NCI-H128 (cell line): ENCODE measurements at regions not wholly inside any gene's neighbourhood (a gene's known extent, or its start where the extent isn't known, plus 50 kb on each side); places are given as distances from the start of the nearest gene placed in this dataset.
A peak's percentile ranks its signal among the peaks of the same experiment; 100 is the strongest.

ENCODE experiments used
- DNase-seq: peaks from one replicate; lab custom pipeline; 2025; ENCODE audit not compliant: unreplicated experiment; lab: John Stamatoyannopoulos, UW

DNA sequence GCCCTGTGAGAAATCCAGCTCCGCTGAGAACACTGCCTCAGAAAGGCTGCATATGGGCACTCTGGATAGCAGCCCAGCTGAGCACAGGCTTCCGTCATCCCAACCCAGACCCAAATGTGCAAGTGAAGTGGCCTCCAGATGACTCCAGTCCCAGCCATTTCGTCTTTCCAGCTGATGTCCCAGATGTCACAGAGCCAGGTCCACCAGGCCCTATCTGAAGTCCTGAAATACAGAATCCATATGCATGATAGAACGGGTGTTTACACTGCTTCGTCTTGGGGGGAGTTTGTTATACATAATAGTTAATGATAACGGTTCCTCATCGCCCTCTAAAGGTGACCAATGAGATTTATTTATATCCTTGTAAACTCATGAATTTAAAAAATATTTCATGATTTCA, 72.6 kb upstream of the TRIM2 start:
- no peak for DNase-seq

DNA sequence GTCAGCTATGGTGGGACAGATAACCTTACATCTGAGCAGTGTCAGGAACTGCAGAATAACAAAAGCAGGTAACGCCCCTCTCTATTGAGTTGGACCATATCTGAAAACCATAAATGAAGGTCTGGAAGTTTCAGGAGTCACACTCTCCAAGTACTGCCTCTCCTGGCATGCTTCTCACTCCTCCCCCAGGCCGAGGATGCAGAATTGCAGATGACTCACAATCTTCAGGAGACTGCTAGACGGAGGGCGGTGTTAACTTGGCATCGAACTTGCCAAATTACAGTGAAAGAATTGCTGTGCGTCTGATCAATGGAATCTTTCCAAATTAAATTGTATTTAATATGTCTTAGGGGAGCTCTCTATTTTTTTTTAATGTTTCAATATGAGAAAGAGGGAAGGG, 67.1 kb upstream of the TRIM2 start:
- no peak for DNase-seq

DNA sequence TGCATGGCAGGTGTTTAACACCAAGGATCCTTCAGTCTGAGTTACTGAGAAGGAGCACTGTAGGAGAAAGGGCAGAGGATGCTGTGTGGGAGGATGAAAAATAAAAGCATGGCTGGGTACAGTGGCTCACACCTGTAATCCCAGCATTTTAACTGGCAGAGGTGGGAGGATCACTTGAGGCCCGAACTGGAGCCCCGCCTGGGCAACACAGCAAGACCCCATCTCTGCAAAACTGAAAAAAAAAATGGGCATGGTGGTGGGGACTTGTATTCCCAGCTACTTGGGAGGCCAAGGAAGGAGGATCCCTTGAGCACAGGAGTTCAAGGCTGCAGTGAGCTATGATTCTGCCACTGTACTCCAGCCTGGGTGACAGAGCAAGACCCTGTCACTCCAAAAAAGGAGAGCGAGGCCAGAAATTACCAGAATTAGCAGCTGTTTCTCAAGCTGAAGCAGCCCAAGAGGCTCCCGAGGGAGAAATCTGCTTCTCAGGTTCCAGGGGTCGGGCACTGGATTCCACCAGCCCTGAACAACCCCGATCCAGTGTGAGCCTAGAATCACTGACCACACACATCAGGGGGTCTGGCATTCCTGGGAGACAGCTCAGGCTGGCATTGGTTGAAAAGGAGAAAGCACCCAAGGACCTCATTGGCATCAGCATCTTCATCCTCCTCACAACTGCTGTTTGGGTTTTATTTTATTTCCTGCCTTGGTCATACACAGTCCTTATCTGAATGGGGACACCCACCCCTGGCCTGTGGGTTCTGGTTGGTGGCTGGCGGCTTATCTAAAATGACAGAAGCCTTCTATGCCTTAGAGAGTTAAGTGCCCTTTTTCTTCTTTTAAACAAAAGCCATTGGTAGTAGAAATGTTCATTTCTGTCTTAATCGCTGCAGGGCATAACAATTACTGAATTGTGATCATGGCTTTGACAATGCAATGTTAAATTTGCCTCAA, 66.3 kb upstream of the TRIM2 start:
- no peak for DNase-seq

DNA sequence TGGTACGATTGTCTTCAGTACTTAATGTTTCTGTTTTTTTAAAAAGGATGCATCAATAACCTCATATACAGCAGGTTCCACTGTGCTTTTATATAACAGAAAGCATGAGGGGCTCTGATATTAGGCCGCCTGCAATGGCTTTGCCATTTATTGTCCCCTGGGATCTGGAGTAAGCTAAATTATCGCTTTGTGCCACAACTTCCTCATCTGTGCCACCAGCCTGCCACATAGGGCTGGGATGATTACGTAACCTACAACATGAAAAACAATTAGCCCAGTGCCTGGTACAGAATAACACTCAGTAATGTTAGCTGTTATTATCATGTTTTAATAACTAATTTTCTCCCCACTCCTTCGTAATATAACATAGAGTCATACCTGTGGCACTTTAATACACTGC, 65.5 kb upstream of the TRIM2 start:
- DNase-seq = no peak

DNA sequence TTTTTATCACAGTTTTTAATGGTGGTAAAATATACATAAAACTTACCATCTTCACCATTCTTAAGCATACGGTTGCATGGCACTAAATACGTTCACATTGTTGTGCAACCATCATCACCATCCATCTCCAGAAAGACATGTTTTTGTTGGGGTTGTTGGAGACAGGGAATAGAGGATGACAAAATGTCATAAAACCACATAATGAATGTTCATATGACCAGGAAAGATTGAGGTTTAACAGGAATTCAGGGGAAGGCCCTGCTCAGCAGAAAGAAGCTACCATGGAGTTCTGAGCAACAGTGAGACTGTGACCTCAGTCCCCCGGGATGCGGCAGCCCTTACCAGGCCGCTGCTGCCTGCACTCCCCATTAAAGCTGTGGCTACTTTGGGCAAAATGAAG, 63.9 kb upstream of the TRIM2 start:
- no peak for DNase-seq

DNA sequence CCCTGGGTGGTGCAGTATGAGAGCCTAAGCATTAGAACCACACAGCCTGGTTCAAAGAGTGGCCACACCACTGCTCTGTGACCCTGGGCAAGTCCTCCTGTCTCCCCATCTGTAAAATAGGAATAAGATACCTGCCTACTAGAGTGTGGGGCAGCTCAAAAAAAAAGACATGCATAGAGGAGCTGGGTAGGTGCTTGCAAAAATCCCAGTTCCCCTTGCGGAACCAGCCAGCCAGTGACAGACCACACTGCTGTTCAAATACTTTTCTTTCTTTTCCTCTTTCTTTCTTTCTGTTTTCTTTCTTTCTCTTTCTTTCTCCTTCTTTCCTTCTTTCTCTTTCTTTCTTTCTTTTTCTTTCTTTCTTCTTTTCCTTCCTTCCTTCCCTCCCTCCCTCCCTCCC, 63.0 kb upstream of the TRIM2 start:
- DNase-seq = no peak

DNA sequence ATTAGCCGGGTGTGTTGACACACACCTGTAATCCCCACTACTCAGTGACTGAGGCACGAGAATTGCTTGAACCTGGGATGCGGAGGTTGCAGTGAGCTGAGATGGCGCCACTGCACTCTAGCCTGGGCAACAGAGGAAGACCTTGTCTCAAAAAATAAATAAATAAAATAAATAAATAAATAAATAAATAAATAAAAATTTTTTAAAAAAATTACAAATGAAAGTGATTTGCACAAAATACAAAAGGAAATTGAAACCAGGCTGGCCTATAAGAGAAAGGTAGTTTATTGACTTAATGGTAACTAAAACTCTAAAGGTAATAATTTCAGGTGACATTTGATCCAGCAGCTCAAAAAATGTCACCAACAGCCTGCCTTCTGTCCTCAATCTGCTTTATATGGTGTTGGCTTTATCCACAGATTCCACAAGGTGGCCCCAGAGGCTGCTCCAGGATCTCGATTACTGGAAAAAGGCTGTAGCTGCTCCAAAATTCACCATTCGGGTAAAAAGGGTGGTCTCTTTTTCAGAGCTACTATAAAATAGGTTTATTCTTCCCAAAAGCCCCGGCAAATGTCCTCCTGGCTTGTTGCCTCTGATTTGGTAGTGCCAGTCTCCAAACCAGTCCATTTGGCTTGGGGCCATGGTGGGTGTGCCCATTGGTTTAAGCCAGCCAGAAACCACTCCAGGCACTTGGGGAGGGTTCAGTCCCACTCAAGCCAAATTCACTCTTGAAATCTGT, 61.4 kb upstream of the TRIM2 start:
- peak; percentile 55 for DNase-seq

DNA sequence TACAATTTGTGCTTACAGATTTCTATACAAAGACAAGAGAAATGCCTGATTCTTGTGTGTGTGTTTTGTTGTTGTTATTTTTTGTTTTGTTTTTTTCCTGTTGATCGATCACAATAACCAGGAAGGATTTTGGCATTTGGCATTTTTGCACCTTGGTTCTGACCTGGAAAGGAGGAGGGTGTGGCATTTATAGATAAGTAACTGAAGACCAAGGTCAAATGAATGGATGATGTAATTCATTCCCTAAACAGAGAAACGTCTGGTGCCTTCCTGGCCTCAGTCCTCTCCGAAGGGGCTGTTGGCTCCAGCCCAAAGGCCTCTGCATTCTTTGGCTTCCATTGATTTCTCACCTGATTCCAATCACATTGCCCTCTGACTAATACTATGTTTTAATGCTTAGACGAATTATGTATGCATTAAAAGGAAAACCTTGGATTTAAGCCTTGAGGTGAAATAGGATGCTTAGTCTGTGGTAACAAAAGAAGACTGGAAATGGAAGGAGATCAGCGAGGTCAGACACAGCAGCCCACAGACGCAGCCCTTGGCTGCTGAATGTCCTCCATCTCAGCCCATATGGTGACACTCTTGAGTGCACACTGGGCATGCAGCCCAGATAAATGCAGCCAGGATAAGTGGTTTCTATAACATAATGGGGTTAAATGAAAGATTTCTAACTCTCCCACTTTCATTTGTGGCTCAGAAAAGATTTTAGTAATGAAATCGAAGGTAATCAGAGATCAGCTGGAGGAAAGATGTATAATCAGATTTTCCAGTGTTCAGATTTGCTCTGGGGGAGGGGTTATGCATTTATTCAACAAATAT, 60.5 kb upstream of the TRIM2 start:
- peak; percentile 49 for DNase-seq

DNA sequence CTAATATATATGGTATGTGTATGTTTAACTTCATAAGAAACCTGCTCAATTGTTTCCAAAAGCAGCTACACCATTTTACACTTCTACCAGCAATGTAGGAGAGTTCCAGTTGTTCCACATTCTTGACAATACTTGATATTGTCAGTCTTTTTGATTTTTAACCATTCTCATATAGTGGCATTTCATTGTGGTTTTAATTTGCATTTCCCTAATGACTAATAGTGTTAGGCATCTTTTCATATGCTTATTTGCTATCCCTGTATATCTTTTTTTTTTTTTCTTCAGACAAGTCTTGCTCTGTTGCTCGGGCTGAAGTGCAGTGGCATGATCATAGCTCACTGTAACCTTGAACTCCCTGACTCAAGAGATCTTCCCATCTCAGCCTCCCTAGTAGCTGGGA, 58.2 kb upstream of the TRIM2 start:
- no peak for DNase-seq

DNA sequence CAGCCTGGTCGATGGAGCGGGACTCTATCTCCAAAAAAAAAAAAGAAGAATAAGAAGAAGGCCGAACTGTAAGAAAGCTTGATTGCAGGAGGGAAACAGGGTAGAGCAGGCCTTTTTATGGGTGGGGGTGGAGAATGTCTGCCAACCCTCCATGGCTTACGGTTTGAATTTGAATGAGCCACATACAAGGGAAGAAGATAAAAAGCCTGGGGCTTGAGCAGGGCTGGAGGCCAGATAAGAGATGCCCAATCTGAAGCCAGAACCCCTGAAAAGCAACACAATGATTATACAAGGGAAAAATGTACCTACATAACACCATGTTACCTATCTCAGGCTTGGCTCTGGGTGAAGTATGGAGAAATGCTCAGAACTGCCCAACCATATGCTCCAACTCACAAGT, 57.3 kb upstream of the TRIM2 start:
- no peak for DNase-seq

DNA sequence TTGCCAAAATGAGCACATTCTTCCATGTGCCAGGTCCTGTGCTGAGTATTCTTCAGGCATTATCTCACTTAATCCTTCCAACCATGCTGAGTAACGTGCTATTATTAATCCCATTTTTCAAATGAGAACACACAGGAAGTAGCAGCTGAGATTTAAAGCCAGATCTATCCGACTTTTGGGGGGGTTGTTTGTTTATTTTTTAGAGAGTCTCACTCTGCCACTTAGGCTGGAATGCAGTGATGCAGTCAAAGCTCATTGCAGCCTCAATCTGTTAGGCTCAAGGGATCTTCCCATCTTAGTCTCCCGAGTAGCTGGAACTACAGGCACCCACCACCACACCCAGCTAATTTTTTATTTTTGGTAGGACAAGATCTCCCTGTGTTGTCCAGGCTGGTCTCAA, 55.5 kb upstream of the TRIM2 start:
- no peak for DNase-seq

DNA sequence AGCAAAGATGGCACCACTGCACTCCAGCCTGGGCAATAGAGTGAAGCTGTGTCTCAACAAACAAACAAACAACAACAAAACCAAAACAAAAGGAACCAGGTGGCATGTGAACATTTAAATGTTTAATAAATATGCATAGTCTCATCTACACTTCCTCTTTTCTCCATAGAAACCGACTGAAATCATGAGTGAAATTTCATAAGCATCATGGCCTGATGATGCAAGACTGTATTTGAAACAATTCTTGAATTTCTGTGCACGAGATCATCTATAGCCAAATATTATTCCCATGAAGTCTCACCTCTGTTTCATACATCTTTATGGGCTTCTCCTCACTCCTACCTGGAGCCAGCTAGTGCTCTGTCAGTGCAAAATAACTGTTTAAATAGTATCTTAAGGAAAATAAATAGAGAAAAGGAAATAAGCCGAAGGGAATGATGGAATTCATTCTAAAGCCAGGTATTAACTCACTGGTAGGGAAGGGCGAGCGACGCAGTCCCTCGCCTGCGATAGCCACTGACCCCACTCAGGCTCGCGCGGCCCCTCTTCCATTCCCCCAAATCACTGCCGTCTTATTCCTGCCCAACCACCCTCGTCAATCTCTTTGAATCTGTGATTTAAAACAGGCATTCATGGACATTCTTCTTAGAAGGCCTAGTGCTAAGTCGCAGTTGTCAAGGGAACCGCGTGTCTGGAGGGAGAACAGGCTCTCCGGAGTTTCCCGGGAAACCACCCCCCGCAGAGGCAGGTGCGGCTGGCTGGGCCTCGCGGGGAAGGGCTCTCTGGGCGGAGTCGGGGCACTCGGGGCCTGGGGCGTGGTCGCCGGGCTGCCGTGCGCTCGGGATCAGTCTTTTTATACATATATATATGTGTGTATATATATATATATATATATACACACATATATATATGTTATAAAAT, 52.4 kb upstream of the TRIM2 start:
- DNase-seq = peak; percentile 80

DNA sequence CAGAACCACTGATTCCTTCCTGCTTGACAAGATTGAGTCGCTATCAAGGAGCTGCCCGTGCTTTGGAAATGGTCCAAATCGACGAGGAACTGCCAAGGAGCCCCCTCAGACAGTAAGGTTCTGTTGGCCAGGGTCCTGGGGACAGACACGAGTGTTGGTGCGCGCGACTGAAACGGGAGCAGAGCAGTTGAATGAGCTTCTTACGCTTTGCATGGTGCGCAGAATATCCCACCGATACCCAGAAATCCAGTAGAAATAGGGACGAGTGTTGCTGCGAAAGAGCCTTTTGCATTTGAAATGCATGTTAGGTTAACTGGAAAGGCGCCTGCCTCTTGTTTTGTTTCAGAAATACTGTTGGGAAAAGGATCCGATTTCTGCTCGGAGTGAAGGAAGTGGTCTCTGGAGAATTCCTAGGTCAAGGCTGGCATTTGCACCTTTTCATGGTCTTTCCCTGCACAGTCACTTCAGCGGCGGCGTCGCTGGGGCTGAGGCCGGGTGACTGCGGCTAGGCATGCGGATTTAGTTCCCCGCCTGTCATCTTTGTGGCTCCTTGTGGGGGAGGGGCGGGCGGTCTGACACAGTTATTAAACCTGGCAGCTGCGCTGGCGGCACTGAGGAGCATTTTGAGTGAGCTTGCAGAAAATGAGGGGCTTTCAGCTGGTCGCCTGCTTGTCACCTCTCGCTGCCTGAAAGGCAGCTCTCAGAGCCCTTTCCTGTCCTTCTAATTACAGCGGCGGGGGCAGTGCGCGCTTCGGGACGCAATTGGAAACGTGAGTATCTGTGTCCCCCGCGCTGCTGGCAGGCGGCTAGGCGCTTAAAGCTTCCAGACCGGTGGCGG, 51.5 kb upstream of the TRIM2 start:
- peak; percentile 29 for DNase-seq

DNA sequence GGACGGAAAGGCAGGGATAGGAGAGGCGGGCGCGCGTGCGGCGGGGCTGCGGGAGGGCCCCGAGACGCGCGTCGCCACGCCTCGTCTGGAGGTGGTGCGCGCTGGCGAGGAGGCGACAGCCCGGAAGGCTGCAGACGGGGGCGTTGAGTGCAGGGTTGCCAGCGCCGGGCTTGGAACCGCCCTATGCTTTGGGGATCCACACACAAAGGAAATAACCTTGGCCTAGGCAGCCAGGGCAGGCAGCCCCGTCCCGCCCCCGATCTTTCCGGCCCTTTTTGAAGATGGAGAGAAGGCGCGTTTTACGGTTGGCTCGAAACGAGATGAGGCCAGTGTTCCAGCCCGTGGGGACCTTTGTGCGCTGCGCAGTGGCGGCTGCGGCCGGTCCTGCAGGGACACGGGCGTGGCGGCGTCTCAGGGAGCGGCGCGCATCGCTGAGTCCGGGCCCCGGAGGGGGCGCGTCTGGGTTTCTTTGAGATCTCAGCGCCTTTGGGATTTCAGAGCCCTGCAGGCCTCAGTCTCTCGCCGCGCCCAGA, 50.8 kb upstream of the TRIM2 start:
- DNase-seq = no peak

DNA sequence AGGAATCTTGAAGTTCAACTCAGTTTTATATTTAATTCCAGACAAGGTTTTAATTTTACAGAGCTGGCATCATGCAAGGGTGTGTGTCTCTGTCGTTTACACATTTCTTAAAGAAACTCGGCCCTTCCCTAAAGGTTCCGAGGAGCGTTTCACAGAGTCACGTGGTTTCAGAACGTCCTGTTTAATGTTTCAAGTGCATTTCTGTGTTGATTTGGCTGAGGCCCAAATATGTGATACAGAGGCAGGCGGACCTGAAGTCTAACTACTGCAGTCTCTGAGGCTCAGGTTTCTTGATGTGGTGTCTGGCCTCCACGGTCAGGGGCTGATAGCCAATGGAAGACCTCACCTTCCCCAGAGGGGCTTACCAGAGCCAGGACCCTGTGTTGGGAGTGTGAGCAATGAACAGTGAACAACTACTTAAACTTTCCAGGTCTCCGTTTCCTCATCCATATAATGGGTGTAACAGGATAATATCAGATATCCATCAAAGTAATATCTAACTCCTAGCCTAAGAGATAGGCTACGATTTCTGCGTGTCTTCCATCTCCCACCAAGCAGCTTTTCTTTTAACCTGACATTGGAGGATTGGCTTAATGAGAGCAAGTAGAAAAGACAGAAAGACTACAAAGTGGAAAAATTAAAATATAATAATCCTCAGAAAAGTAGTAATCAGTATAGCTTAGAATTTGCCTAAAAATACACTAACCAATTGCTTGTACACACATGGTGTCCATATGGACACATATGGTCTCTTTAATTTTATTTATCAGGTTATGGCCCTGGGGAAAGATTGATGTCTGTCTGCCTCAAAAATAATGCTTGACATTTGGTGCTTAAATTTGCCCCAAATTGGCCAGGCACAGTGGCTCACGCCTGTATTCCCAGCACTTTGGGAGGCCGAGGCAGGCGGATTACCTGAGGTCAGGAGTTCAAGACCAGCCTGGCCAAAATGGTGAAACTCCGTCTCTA, 50.0 kb upstream of the TRIM2 start:
- DNase-seq = peak; percentile 32
